HG03060 (cell line): ENCODE measurements at regions not wholly inside any gene's neighbourhood (a gene's known extent, or its start where the extent isn't known, plus 50 kb on each side); places are given as distances from the start of the nearest gene placed in this dataset.

Experiments
- ATAC-seq: cut with Tn5 transposase; IDR thresholded peaks from one replicate; pipeline ENCODE4 v1.9.1; 2021; ENCODE audit warnings: low read depth, moderate number of reproducible peaks; ENCODE audit not compliant: unreplicated experiment

DNA sequence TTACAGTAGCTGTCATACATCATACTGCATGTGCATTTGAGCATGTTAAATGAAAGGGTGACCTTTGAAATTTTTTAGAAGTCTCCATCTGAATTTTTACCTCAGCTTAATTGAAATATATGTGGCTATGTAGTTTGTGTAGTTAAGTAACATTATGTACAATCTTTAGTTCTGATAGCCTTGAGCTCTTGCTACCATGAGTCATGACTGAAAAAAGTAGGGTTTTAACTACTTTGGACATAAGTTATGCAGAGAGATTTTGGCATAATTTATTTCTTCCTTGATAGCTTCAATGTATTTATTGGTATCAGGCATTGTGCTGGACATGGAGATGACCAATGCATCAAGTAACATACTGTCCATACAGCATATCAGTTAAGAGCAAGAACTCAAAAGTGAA is 376.5 kb upstream of the ZNF717 start:
- ATAC-seq: no peak

DNA sequence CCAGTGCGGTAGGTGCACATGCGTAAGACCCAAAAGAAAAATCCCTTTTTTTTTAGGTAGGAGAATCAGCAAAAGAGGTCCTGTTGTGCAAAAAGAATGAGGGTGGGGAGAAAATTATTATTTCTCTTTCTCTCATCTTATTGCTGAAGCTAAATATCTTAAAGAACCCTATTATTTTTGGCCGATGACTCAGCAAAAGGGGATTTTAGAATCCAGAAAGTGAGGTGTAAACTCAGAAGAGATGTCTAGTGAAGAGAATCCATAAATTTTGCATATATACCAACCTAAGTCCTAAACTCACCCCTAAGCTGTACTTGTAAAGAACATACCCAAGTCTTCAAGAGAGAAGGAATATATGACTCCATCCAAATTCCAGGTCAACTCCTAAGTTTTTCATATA is 386.3 kb upstream of the ZNF717 start:
- ATAC-seq: no peak

DNA sequence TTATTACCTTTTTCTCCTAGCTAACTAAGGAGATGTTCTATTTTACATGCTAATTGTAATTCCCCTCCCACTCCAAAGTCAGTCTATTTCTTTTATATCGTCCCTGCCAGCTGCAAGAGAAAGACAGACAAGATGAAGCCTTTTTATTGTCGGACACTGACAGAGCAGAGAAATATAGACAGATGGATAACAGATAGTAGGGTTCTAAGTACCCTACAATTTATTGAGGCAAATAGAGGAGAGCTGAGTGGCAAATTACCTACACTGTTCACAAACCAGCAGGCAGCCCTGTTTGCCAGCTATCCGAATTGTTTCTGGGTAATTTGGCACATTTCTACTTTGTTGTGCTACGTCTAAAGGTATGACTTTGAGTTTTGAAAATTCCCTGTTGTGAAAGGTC is 392.3 kb upstream of the ZNF717 start:
- no peak for ATAC-seq

DNA sequence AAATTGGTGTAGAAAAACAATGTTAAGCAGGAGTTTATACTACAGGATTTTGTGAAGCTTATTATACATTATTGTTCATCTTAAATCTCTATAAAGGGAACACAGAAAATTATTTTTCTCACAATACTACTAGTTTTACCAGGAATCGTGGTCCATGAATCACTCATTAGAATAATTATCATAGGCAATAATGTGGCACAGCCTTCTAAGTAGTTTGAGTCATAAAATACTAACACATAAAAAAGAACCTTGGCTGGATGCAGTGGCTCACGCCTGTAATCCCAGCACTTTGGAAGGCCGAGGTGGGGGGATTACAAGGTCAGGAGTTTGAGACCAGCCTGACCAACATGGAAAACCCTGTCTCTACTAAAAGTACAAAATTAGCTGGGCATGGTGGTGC is 393.1 kb upstream of the ZNF717 start:
- no peak for ATAC-seq

DNA sequence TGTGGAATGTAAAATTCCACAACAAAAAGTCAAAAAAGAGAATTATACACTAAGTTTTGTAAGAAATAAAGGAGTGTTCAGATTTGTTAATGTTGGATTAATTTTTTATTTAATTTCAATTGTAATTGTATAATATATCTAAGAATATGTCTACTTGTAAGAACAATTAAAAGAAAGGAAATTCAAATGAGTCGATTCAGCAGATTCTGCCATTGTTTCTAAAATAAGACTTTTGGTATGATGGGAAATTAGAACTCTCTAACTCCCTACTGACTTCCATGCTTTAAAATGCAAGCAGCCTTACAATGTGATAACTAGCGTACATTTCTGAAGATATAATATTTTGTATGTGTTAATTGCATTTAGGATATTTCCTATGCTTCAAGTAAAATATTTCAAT is 395.9 kb upstream of the ZNF717 start:
- no peak for ATAC-seq

DNA sequence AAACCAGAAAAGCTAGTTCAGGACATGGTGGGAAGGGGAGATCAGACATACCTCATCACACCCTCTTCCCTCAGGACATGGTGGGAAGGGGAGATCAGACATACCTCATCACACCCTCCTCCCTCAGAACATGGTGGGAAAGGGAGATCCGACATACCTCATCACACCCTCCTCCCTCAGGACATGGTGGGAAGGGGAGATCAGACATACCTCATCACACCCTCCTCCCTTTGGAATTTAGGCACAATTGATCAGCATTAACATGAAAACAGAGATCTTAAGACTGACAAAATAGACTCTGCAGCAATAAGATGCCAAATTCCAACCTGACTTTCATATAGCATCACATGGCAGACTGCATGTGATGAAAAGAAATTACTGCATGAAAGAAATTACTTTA is 412.7 kb upstream of the ZNF717 start:
- no peak for ATAC-seq

DNA sequence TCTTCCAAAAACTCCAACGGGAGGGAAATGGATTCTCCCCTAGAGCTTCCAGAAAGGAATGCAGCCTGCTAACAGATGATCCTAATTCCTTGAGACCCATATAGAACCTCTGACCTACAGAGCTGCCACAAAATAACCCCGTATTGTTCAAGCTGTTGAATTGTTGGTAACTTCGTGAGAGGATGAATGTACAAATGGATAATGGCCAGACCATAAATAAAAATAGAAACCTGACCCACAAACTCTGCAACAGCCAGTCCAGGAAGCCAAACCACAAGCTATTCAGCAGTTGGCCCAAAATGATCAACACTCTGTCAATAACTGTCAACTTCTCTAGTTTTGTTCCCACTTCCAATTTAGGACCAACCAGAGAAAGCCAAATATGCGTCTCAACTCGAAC is 414.0 kb upstream of the ZNF717 start:
- no peak for ATAC-seq

DNA sequence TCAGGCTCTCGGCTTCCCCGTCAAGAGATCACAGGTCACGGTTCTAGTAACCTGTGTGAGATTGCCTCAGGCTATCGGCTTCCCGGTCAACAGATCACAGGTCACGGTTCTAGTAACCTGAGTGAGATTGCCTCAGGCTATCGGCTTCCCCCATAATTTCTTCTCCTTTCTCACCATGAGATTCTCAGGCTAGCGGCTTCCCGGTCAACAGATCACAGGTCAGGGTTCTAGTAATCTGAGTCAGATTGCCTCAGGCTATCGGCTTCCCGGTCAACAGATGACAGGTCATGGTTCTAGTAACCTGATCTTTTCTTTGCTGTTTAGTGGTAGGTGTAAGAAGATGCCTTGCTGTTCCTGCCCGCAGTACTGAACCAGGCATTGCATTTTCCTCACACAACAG is 418.2 kb upstream of the ZNF717 start:
- no peak for ATAC-seq

DNA sequence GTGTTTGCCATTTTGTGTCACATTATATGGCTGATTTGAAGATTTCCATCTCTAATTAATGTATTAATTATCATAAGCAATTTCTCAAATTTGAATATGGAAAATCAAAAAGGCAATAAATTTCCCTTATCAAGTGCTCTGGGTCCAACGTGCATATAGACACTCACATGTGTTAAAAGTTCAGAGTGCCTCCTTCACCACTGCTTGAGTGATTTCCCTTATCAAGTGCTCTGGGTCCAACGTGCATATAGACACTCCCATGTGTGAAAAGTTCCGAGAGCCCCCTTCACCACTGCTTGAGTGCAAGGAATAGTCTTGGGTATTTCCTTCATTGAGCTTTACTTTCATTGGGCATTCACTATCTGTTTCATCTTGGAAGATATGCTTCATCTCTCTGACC is 421.0 kb upstream of the ZNF717 start:
- ATAC-seq: no peak

DNA sequence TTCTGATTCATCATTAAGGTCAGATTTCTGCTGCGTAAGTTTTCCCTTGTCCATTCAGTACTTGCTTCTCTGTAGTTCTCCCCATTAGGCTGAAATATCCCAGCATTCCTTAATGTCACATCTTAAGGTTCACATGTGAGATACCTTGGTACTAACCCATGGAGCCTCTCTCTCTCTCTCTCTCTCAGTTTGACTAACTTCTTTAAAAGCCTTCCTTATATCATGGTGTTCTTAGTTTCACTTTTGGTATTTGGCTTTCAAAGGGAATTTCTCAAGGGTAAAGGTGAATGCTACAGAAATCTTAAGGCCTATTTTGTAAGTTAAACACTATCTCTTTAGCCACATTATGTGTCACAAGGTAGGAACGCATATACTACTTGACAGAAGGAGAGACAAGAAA is 427.3 kb upstream of the ZNF717 start:
- ATAC-seq: no peak

DNA sequence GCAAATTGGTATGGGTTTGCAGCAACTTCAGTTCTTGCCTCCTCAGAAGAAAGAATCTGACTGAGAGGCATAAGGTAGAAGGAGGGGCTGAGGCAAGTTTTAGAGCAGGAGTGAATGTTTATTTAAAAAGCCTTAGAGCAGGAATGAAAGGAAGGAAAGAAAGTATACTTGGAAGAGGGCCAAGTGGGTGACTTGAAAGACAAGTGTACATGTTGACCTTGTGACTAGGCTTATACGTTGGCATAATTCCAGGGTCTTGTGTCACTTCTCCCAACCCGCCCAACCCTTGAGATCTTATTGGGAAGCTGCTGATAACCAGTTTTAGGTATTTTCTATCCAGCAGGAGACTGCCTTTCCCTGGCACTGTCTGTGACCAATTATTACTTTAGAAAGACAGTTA is 436.9 kb upstream of the ZNF717 start:
- ATAC-seq: no peak

DNA sequence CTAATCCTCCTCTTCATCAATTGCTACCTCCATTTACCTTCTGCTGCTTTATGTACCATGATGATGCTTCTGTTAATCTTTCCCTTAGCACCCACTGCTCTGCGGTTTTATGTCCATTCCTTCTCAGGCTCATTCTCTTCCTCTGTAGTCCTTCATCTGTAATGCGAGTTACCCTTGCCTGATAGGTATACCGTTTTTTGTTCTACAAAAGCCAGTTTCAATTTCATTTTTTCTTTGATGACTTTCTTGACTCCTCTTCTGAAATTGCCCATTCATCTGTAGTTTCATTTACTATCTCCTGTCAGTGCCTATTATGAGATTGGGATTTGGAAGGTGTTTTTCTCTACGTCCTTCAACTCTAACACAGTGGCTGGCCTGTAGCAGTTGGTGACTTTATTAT is 445.9 kb upstream of the ZNF717 start:
- ATAC-seq: no peak

DNA sequence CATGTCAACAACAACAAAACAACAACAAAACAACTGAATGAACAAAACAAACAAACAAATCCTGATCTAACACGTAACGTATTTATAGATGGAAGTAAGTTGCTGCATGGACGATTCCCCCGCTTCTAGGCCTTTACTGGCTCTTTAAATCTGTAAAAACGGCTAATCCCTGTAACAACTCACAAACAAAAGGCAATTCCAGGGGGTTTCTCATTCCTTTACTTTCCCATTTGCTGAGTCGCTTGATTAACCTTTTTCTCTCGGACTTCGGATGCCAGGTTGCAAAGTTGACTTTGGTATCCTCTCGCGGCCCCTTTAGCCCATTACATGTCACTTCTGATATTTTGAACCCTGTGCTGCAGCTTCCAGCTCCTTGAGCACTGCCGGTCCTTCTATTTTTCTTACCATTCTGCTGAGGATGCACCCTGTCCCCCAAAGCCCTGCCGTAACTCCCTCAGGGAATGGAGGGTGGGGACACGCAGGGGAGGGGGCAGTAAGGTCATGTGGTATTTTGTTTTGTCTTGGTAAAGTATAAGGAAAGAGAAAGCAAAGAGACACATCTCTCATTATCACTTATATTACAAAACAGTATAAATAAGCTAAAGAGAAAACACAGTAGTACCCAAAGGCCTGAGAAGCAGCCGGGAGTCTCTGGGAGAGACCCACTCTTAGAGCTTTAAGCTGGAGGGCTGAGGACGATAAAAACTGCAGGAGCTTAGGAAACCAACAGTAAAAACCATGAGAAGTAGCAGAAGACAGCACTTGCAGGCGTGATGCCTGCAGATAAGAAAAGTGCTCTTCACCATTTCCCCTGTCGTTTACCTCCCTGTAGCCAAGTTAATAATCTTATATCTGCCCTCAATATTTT is 457.8 kb upstream of the ZNF717 start:
- no peak for ATAC-seq

DNA sequence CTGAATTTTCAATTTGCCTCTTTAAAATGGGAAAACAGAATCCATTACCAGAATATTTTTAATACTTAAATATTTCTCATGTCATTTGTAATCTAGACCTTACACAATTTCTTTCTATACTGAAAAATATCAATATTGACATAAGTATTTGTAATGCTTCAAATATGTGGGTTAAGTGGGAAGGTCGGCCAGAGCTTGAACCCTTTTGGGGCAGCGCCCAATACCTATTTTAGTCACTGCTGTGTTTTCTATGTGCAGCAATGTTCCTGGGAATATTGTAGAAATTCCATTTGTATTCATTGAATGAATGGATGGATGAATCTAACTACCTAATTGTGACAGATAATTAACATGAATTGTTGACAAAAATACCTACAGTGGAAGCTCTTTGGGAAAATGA is 459.7 kb upstream of the ZNF717 start:
- no peak for ATAC-seq

DNA sequence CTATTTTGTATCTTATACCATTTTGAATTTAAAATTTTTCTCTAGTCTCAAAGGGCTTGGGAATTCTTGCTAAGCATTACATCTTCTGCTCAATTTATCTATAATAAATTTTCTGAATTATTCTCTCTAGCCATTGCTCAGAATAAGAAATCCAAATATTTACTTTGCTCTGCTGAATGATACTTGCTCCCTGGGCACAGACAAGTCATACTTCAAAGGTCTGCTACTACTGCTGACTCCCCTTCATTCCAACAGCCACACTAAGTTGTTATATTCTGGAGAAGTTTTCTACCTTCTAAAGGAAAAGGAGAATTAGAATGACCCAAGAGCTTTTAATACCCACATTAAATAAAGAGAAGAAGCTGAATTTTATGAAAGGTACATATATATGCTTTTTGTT is 460.3 kb upstream of the ZNF717 start:
- ATAC-seq: no peak

DNA sequence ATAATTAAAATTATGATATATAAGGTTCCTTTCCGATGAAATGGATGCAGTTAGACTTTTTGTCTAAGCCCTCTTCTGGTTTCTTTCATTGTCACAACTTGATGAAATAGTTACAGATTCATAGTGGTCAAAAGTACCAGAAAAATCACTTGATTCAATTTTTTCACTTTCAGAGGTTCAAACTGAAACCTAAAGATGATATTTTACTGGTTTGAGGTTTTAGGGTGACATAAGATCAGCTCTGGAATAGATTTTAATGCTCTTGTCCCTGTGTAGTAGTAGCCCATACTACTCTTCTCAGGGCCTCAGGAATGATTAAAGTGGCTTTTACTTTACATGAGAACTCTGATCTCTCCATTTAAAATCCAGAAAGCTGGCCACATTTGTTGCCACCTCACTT is 479.1 kb upstream of the ZNF717 start:
- no peak for ATAC-seq

DNA sequence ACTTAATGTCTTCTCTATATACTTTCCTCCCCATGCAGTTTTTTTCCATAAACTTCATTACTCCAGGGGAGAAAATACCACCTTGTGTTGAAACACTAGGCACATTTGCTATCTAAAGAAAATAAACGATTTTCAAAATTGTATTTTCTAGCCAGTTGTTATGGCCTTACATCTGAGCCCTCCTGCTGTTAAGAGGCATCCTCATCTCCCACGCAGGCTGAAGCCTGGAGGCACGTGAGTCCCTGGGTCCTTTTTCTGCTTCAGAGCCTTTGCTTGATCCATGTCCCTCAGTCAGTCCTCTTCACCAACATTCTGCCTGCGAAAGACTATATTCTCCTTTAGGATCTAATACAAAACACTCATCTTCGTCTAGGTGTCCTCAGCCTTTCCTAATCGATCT is 479.6 kb upstream of the ZNF717 start:
- ATAC-seq: no peak

DNA sequence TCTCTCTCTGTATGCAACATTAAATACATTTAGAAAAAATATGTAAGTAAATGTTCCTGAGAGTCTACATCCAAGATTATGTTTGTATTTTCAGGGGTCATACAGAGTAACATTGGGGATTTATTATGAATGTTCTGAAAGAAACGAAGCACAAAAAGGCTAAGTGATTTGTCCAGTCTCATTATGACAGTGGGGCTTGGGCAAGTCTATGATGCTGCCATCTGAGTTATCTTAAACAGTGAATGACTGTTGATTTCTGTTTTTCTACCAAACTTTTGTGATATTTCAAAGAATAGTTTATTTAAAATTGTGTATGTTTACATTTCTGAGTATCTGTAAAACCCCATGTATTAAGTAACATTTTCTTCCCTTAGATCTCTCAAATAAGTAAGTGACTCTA is 481.2 kb upstream of the ZNF717 start:
- no peak for ATAC-seq

DNA sequence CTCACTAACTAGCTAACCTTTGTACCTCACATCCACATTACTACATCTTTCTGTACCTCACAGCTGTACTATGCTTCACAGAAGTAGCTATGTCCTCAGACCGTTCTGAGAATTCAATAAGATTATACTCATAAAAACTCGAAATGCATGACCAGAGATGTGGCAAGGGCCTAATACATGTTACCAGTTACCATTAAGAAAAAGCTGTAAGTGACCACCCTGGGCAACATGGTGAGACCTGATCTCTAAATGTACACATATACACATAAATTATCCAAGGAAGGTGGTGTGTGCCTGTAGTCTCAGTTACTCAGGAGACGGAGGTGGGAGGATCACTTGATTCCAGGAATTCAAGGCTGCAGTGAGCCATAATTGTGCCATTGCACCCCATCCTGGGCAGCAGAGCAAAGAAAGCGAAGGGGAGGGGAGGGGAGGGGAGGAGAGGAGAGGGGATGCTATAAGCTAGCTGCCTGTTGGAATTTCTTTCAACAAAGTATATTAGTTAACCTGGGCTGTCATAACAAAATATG is 482.6 kb upstream of the ZNF717 start:
- no peak for ATAC-seq

DNA sequence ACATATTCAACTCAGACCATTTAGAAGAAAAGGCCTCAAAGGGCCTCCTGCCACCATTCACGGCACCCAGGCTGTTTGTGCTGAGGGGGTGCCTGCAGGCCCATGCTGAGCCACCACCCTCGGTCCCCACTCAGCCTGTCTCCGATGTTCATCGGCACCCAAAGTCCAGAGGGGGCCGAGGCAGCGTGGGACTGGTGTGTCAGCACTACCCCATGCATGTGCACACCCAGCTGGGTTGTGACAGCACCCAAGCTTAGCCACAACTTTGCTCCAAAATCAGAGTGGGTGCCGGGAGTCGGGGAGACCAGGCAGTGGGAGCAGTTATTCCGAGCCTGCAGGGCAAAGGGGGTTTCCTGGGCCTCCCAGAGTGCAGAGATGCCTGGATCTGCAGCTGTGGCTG is 508.5 kb upstream of the ZNF717 start:
- no peak for ATAC-seq

DNA sequence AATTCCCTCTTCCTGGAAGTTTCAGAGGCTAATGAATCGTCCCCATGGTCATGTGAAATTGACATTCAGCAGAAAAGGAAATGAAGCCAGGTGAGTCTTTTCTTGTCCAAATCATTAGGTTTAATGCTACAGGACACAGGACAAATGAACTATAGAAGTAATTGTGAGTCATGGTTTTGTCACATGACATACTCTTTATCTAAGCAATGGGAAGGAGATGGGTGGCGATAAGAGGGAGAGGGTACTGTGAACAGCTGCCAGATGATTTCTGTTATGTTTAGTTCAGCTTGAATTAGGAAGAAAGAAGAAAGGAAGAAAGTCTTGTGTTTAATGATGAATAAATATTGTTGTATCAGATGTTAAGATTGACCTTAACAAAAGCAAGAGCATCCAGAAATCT is 515.4 kb upstream of the ZNF717 start:
- ATAC-seq: no peak

DNA sequence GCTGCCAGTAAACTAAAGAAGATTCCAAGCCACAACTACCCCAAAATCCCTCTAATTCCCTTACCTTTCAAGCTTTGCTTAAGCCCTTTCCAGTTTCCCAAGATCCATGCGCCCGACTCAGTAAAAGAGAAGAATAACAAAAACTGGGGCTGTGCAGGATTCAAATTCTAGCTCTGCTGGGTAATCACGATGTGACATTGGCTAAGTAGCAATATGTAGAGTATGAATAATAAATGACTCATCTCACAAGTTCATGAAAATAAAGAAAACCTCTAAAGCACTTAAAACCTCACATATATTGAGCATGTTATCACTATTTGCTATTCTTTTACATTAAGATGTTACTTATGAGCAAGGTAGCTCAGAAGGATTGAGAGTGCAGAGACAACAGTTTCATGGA is 522.2 kb upstream of the ZNF717 start:
- ATAC-seq: no peak

DNA sequence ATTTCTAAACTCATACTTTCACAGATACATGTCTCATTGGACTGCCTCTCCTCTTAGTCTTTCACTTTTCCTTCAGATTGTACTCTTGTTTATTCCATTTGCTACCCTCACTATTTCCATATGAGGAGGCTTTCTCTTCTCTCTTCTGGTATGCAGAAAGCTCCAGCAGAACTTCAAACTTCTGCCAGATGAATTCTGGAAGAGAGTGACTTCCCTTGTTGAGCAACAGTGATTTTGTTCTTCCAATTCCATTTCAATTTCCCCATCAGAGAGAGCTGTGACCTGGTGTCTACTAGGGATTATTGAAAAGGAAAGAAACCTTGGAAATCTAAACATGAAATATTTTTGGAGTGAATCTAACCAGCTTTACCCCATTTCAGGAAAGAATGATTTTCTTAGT is 523.2 kb upstream of the ZNF717 start:
- no peak for ATAC-seq
